BLaER1 (cell line): ENCODE measurements at regions not wholly inside any gene's neighbourhood (a gene's known extent, or its start where the extent isn't known, plus 50 kb on each side); places are given as distances from the start of the nearest gene placed in this dataset.

Experiments used
- H3K27ac ChIP-seq: shearing (Covaris generic); formaldehyde crosslinking; 2 replicates; pipeline ENCODE4 v1.8.1; 2022
- H3K27me3 ChIP-seq: shearing (Covaris generic); formaldehyde crosslinking; 2 replicates; pipeline ENCODE4 v1.8.1; 2022
- H3K36me3 ChIP-seq: shearing (Covaris generic); formaldehyde crosslinking; 2 replicates; pipeline ENCODE4 v1.8.1; 2022
- H3K4me1 ChIP-seq: shearing (Covaris generic); formaldehyde crosslinking; 2 replicates; pipeline ENCODE4 v1.8.1; 2022
- H3K4me2 ChIP-seq: shearing (Covaris generic); formaldehyde crosslinking; 2 replicates; pipeline ENCODE4 v1.8.1; 2022
- H3K4me3 ChIP-seq: shearing (Covaris generic); formaldehyde crosslinking; 2 replicates; pipeline ENCODE4 v1.8.1; 2022
- H3K9ac ChIP-seq: shearing (Covaris generic); formaldehyde crosslinking; 2 replicates; pipeline ENCODE4 v1.8.1; 2022
- H3K9me3 ChIP-seq: shearing (Covaris generic); formaldehyde crosslinking; 2 replicates; pipeline ENCODE4 v1.8.1; 2022
- H4K20me1 ChIP-seq: shearing (Covaris generic); formaldehyde crosslinking; 2 replicates; pipeline ENCODE4 v1.8.1; 2022
- Cebpa-rat ChIP-seq: shearing (Covaris generic); IDR thresholded peaks from 2 replicates; pipeline ENCODE4 v1.8.1; 2022

DNA sequence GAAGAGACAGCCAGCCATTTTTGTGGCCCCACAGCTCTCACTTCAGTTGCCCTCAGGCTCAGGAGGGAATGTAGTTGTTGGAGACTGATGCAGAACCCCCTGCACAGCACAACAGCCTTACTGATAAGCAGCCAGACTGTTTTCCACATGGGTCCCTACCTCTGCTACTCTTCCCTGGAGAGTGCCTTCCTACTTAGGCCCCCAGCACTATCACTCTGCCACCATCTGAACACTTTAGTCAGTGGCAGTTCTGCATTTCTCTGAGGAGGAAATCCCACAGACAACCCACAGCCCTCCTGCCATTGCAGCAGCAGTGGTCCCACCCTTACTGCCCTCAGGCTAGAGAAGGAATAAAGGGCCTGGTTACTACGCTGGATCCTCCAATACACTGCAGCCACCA, 61.8 kb upstream of the PTPRD start:
- Histone ChIP-seq H3K4me3 (no peak overlapping the region), H3K27me3 (no peaks in the 10 kb centered on the region), H3K4me2 (no peak overlapping the region), H3K27ac (no peak overlapping the region), H3K4me1 (no peaks in the 10 kb centered on the region), H3K9me3 (no peaks in the 10 kb centered on the region), H3K9ac (no peak overlapping the region), H3K36me3 (no peaks in the 10 kb centered on the region), H4K20me1 (no peaks in the 10 kb centered on the region)
- no peak for TF ChIP-seq Cebpa-rat

DNA sequence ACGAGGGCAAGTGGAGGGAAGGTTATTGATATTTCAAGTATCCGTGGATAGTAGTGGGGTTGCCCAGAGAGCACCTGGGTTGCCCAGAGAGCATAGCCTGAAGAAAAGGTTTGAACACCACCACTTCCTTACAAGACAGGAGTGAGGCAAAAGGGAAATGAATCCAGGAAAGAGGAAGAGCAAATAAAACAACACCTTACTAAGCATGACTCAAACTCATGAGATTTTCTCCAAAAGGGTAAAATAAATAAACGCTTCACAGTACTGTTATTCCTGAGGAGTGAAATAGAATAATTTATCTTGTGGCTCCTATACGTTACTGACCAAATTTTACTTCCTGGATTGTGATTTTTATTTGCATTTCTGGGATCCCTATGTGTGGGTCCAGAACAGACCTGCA, 65.2 kb upstream of the PTPRD start:
- no peak for TF ChIP-seq Cebpa-rat
- no peak overlapping the region for H3K27ac ChIP-seq
- no peak overlapping the region for H3K4me2 ChIP-seq
- H3K4me3 ChIP-seq: no peak overlapping the region
- H3K27me3 ChIP-seq: no peaks in the 10 kb centered on the region
- no peaks in the 10 kb centered on the region for H4K20me1 ChIP-seq
- H3K9me3 ChIP-seq: no peaks in the 10 kb centered on the region
- H3K9ac ChIP-seq: no peak overlapping the region
- H3K36me3 ChIP-seq: no peaks in the 10 kb centered on the region
- H3K4me1 ChIP-seq: no peaks in the 10 kb centered on the region

DNA sequence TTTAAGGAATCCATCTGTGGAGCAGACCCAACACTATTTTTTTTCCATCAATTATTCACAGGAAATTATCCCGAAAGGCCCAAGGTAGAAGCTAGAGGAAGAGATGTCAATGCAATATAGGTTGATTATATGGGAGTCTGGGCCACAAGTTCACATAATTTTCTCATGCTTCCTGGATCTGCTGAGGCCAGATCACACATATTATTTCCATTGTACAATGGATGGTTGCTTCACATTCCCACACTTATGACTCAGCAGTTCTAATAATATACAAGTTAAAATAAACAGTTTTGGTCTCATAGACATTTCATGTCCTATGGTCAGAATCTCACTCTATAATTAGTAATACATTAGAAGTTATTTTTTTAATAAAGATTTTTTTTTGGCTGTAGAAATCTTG, 66.0 kb upstream of the PTPRD start:
- Histone ChIP-seq H3K27ac (no peak overlapping the region), H3K9me3 (no peaks in the 10 kb centered on the region), H3K4me2 (no peak overlapping the region), H3K36me3 (no peaks in the 10 kb centered on the region), H3K4me3 (no peak overlapping the region), H3K27me3 (no peaks in the 10 kb centered on the region), H3K9ac (no peak overlapping the region), H3K4me1 (no peaks in the 10 kb centered on the region), H4K20me1 (no peaks in the 10 kb centered on the region)
- TF ChIP-seq Cebpa-rat: no peak

DNA sequence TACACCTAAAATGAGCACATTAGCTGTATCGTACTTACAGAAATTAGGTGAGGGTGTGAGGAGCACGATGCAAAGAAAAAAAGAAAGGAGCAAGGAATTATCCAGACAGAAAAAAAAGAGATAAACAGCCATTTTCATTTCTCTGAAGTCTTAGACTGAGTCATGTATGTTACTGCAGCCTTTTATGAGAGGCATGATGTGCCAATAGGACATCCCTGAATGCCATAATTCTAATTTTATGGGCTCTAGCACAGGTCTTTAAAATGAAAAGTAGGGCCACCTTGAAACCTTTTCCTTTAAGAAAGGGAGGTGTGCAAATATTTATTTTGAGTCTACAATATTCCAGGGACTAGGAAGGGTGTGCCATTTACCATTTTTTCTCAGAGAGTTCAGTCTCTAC, 74.1 kb upstream of the PTPRD start:
- no peak for TF ChIP-seq Cebpa-rat
- Histone ChIP-seq H3K4me3 (no peak overlapping the region), H3K4me2 (no peak overlapping the region), H4K20me1 (no peaks in the 10 kb centered on the region), H3K4me1 (no peaks in the 10 kb centered on the region), H3K27ac (no peak overlapping the region), H3K9ac (no peak overlapping the region), H3K36me3 (no peaks in the 10 kb centered on the region), H3K27me3 (no peaks in the 10 kb centered on the region), H3K9me3 (no peaks in the 10 kb centered on the region)

DNA sequence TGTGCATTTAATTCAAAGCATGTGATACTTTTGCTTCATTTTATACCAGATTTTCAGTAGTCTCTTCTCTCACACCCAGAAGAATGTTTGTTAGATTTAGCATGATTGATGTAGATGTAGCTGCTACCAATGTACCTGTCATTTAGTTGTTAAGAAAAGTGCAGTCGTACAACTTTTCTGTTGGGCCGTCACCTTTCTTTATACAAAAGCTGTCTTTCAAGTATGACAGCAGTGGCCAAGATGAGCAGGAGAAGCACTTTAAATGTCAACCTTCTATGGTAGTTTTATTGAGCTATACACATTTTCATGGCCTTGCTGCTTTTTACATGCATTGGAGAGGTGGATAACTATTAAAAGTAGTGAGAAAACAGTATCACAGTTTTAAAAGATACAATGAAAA, 77.7 kb upstream of the PTPRD start:
- Histone ChIP-seq H3K27me3 (no peaks in the 10 kb centered on the region), H3K4me1 (no peaks in the 10 kb centered on the region), H3K36me3 (no peaks in the 10 kb centered on the region), H3K4me3 (no peak overlapping the region), H4K20me1 (no peaks in the 10 kb centered on the region), H3K9ac (no peak overlapping the region), H3K9me3 (no peaks in the 10 kb centered on the region), H3K4me2 (no peak overlapping the region), H3K27ac (no peak overlapping the region)
- no peak for TF ChIP-seq Cebpa-rat

DNA sequence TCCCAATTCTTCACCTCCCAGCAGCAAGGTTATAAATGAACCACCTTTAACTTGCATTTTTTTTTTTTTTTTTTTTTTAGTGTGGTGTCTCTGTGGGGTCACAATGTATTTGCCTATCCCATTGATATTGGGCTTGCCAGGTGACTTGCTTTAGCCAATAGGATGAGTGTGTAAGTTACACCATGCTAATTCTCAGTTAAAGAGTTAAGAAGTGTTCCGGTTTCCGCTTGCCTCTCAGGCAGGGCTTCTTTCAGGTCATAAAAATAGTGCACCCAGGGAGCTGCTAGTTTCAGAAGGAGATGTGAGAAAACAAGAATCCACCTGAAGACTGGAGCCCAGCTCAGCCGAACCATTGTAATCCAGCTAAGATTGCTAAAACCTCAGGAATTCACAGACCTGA, 84.2 kb upstream of the PTPRD start:
- Histone ChIP-seq H4K20me1 (no peaks in the 10 kb centered on the region), H3K4me1 (no peaks in the 10 kb centered on the region), H3K27me3 (no peaks in the 10 kb centered on the region), H3K4me2 (no peak overlapping the region), H3K9me3 (no peaks in the 10 kb centered on the region), H3K9ac (no peak overlapping the region), H3K4me3 (no peak overlapping the region), H3K36me3 (no peaks in the 10 kb centered on the region), H3K27ac (no peak overlapping the region)
- TF ChIP-seq Cebpa-rat: no peak

DNA sequence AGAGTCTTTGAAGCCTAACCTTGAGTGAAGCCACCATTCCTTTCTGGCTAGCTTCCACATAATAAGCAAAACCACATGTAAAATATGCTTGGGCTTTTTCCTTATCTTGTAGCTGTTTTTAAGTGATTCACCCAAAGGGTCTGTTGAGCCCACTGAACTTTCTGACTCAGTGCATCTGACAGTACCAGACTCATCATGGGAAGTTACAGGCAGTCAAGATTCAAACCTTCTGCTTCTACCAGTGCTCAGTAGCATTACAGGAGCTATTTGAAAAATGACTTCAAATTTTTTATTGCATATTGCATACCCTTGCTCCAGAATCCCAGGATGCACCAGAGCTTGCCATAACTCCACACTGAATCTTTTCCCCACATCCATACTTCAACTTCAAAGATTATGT, 87.5 kb upstream of the PTPRD start:
- no peak for TF ChIP-seq Cebpa-rat
- no peaks in the 10 kb centered on the region for H3K4me1 ChIP-seq
- no peak overlapping the region for H3K9ac ChIP-seq
- no peaks in the 10 kb centered on the region for H3K27me3 ChIP-seq
- H3K36me3 ChIP-seq: no peaks in the 10 kb centered on the region
- no peaks in the 10 kb centered on the region for H4K20me1 ChIP-seq
- no peaks in the 10 kb centered on the region for H3K9me3 ChIP-seq
- no peak overlapping the region for H3K27ac ChIP-seq
- H3K4me2 ChIP-seq: no peak overlapping the region
- H3K4me3 ChIP-seq: no peak overlapping the region

DNA sequence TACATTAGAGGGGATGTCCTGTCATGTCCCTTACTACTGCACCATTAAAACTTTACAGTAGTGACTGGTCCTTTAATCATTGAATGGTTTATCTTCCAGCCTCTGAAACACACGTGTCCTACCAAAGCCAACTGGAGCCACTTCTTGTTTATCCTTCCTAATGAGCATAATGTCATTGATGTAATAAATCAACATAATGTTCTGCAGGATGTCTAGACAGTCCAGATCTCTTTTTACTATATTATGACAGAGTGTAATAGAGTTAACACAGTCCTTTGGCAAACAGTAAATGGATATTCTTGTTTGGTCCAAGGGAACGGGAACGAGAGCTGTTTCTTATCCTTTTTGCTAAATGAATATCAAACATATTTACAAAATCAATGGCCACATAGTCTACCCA, 88.1 kb upstream of the PTPRD start:
- Histone ChIP-seq H3K4me3 (no peak overlapping the region), H3K4me1 (no peaks in the 10 kb centered on the region), H4K20me1 (no peaks in the 10 kb centered on the region), H3K9ac (no peak overlapping the region), H3K27ac (no peak overlapping the region), H3K4me2 (no peak overlapping the region), H3K27me3 (no peaks in the 10 kb centered on the region), H3K9me3 (no peaks in the 10 kb centered on the region), H3K36me3 (no peaks in the 10 kb centered on the region)
- TF ChIP-seq Cebpa-rat: no peak

DNA sequence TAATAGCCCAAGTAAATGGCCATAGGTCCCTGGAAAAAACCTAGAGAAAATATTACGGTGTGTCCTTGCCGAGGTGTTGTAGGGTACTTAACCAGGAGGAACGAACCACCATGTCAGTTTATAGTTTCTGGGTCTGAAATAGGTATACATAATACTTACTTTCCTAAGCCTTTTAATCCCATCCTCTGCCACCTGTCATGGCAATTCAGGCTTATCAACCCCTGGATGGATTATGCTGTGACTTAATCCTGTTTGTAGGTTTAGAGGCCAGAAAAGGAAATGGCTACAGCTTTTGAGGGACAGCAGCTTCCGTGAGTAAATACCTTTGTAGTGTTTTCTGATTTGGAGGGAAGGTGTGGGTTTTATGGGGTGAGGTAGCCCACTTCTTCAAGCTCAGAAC, 89.1 kb upstream of the PTPRD start:
- no peaks in the 10 kb centered on the region for H3K9me3 ChIP-seq
- no peaks in the 10 kb centered on the region for H3K4me1 ChIP-seq
- H3K36me3 ChIP-seq: no peaks in the 10 kb centered on the region
- no peaks in the 10 kb centered on the region for H4K20me1 ChIP-seq
- TF ChIP-seq Cebpa-rat: no peak
- no peak overlapping the region for H3K4me3 ChIP-seq
- no peak overlapping the region for H3K27ac ChIP-seq
- no peak overlapping the region for H3K9ac ChIP-seq
- H3K4me2 ChIP-seq: no peak overlapping the region
- H3K27me3 ChIP-seq: no peaks in the 10 kb centered on the region

DNA sequence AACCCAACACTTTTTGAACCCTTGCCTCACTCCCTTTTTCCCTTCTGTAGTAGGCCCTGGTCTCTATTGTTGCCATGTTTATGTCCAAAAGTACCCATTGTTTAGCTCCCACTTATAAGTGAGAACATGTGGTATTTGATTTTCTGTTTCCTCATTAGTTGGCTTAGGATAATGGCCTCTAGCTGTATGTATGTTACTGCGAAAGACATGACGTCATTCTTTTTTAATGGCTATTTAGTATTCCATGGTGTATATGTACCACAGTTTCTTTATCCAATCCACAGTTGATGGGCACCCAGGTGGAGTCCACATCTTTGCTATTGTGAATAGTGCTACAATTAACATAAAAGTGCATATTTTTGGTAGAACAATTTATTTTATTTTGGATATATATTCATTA, 90.3 kb upstream of the PTPRD start:
- no peak overlapping the region for H3K9ac ChIP-seq
- TF ChIP-seq Cebpa-rat: no peak
- no peaks in the 10 kb centered on the region for H4K20me1 ChIP-seq
- H3K4me3 ChIP-seq: no peak overlapping the region
- H3K9me3 ChIP-seq: no peaks in the 10 kb centered on the region
- no peak overlapping the region for H3K4me2 ChIP-seq
- no peak overlapping the region for H3K27ac ChIP-seq
- H3K36me3 ChIP-seq: no peaks in the 10 kb centered on the region
- H3K27me3 ChIP-seq: no peaks in the 10 kb centered on the region
- H3K4me1 ChIP-seq: no peaks in the 10 kb centered on the region

DNA sequence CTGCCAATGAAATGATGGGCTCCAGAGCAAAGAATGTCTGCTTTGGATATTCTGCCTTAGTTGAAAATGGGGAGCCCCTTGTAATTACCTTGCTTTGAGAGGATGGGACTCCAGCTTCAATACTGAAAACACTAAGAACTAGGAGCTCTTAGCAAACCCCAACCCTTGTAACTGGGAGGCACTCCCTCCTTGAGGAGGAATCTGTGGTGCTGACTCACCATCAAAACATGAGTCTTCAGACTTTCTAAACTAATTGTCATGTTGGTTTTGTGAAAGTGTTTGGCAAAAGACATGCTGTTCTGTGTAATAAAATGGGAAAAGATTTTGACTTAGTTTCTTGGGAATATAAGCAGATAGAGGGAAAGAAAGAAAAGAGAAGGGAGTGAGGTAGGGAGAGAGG, 91.9 kb upstream of the PTPRD start:
- Histone ChIP-seq H3K4me2 (no peak overlapping the region), H3K4me3 (no peak overlapping the region), H3K27ac (no peak overlapping the region), H3K27me3 (no peaks in the 10 kb centered on the region), H3K9me3 (no peaks in the 10 kb centered on the region), H3K9ac (no peak overlapping the region), H4K20me1 (no peaks in the 10 kb centered on the region), H3K36me3 (no peaks in the 10 kb centered on the region), H3K4me1 (no peaks in the 10 kb centered on the region)
- TF ChIP-seq Cebpa-rat: no peak

DNA sequence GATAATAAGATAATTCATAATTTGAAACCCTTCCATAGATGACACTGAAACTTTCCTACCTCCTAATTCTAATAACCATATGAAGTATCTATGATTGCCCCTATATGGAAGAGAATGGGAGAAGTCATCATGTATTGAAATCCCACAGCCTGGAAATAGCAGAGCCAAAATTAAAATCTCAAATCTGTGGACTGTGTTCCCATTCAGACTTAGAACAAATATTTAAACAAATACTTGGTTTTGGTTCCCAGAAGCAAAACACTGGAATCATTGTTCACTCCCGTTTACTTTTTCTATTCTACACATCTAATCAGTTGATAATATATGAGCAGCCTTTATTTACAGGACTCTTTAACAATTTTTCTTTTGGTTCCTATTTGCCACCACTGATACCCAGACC, 92.6 kb upstream of the PTPRD start:
- no peaks in the 10 kb centered on the region for H3K27me3 ChIP-seq
- H3K27ac ChIP-seq: no peak overlapping the region
- H3K4me2 ChIP-seq: no peak overlapping the region
- H4K20me1 ChIP-seq: no peaks in the 10 kb centered on the region
- no peak overlapping the region for H3K9ac ChIP-seq
- H3K9me3 ChIP-seq: no peaks in the 10 kb centered on the region
- no peaks in the 10 kb centered on the region for H3K4me1 ChIP-seq
- H3K36me3 ChIP-seq: no peaks in the 10 kb centered on the region
- TF ChIP-seq Cebpa-rat: no peak
- no peak overlapping the region for H3K4me3 ChIP-seq
